Natural killer cell (primary cell): ENCODE measurements at regions not wholly inside any gene's neighbourhood (a gene's known extent, or its start where the extent isn't known, plus 50 kb on each side); places are given as distances from the start of the nearest gene placed in this dataset.

Experiments
- ATAC-seq, 3 donors: fragments of 150-1000 bp in 2 of 3; fragments of 200-7000 bp in 1 of 3; cut with Tn5 transposase; 1 replicate in 1 of 3; 2 replicates in 2 of 3; pipeline ENCODE4 v1.10.0; 2021; ENCODE audit warnings: mild to moderate bottlenecking in 2 of 3, moderate library complexity in 2 of 3
- DNase-seq, 2 donors: peaks; one replicate each; pipeline versions ENCODE4 v3.0.0 to v3.0.0-alpha.2; 2013 to 2021; ENCODE audit warnings: mixed read lengths in 1 of 2
- H3K27ac ChIP-seq: one replicate; pipeline ENCODE4 v1.5.1; 2013; ENCODE audit warnings: mild to moderate bottlenecking, low read length
- H3K27me3 ChIP-seq: one replicate; pipeline ENCODE4 v1.6.1; 2013; ENCODE audit warnings: low read length; ENCODE audit not compliant: control insufficient read depth, insufficient read depth
- H3K36me3 ChIP-seq: one replicate; pipeline ENCODE4 v1.6.1; 2013; ENCODE audit warnings: low read length; ENCODE audit not compliant: control insufficient read depth, insufficient read depth
- H3K4me1 ChIP-seq: one replicate; pipeline ENCODE4 v1.6.1; 2013; ENCODE audit warnings: low read length; ENCODE audit not compliant: control insufficient read depth, insufficient read depth
- H3K4me3 ChIP-seq: one replicate; pipeline ENCODE4 v1.5.1; 2013; ENCODE audit warnings: low read length
- H3K9me3 ChIP-seq: one replicate; pipeline ENCODE4 v1.6.1; 2013; ENCODE audit warnings: low read length; ENCODE audit not compliant: control insufficient read depth, insufficient read depth
- H3K27ac Mint-ChIP-seq, 2 donors: one replicate each; pipeline ENCODE4 v1.8.0; 2022; ENCODE audit warnings: mild to moderate bottlenecking in 2 of 2, mixed read lengths in 2 of 2, moderate library complexity in 1 of 2
- H3K27me3 Mint-ChIP-seq, 2 donors: one replicate each; pipeline ENCODE4 v1.8.0; 2022; ENCODE audit warnings: low read depth in 2 of 2, mixed read lengths in 2 of 2
- H3K36me3 Mint-ChIP-seq: one replicate; pipeline ENCODE4 v1.8.0; 2022; ENCODE audit warnings: mixed read lengths
- H3K4me1 Mint-ChIP-seq, 2 donors: one replicate each; pipeline ENCODE4 v1.8.0; 2022; ENCODE audit warnings: mixed read lengths in 2 of 2
- H3K4me3 Mint-ChIP-seq: one replicate; pipeline ENCODE4 v1.8.0; 2022; ENCODE audit warnings: mild to moderate bottlenecking, moderate library complexity, mixed read lengths
- H3K9me3 Mint-ChIP-seq, 2 donors: one replicate each; pipeline ENCODE4 v1.8.0; 2022; ENCODE audit warnings: mixed read lengths in 2 of 2
- WGBS: methylation state at CpG from one replicate; pipeline ENCODE4 v1.1.7; 2013; ENCODE audit warnings: missing lambda C conversion rate; ENCODE audit not compliant: insufficient coverage; 5-methylcytosine and 5-hydroxymethylcytosine counted together
- intact Hi-C: fragments of 100-400 bp; cut with micrococcal nuclease; formaldehyde crosslinking; loops from one replicate; pipeline ENCODE4 v1.14.2; 2022
- TF ChIP-seq, protein P1 (sequence below): fragments of 200-600 bp; IDR thresholded peaks from one replicate; pipeline ENCODE4 v1.8.0; 2022; ENCODE audit warnings: antibody characterized with exemption

DNA sequence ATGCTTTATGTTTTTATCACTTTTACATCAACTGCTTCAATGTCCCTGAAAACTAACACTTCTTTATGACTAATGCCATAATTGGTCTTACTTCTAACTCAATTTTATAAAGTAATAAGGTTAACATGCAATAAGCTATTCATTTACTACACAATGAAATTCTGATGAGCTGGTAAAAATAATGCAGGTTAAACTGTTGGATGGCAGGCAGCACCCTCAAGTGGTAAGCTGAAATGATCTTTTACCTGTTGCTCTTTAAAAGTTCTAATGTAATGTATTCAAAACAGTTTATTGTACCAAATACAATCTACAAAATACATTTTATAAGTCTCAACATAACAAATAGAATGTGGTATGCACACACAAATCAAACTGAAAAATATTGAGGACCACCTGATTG lies 1280.3 kb downstream of the CDH8 start:
- DNase-seq = no peak
- Histone ChIP-seq H3K36me3 (no peaks in the 10 kb centered on the region), H3K27ac (no peak overlapping the region), H3K4me1 (no peaks in the 10 kb centered on the region), H3K4me3 (no peak overlapping the region), H3K27me3 (no peaks in the 10 kb centered on the region), H3K9me3 (no peaks in the 10 kb centered on the region)
- H3K36me3 Mint-ChIP-seq = no peaks in the 10 kb centered on the region
- no peak overlapping the region for H3K27ac Mint-ChIP-seq
- no peak overlapping the region for H3K4me3 Mint-ChIP-seq
- TF ChIP-seq, protein P1, sequence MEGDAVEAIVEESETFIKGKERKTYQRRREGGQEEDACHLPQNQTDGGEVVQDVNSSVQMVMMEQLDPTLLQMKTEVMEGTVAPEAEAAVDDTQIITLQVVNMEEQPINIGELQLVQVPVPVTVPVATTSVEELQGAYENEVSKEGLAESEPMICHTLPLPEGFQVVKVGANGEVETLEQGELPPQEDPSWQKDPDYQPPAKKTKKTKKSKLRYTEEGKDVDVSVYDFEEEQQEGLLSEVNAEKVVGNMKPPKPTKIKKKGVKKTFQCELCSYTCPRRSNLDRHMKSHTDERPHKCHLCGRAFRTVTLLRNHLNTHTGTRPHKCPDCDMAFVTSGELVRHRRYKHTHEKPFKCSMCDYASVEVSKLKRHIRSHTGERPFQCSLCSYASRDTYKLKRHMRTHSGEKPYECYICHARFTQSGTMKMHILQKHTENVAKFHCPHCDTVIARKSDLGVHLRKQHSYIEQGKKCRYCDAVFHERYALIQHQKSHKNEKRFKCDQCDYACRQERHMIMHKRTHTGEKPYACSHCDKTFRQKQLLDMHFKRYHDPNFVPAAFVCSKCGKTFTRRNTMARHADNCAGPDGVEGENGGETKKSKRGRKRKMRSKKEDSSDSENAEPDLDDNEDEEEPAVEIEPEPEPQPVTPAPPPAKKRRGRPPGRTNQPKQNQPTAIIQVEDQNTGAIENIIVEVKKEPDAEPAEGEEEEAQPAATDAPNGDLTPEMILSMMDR = no peak
- H3K9me3 Mint-ChIP-seq = peaks cover 3 to 4% of the 10 kb centered on the region in 2 donors
- ATAC-seq = no peak
- intact Hi-C loops = no loop called here
- no peaks in the 10 kb centered on the region for H3K4me1 Mint-ChIP-seq
- no peaks in the 10 kb centered on the region for H3K27me3 Mint-ChIP-seq

DNA sequence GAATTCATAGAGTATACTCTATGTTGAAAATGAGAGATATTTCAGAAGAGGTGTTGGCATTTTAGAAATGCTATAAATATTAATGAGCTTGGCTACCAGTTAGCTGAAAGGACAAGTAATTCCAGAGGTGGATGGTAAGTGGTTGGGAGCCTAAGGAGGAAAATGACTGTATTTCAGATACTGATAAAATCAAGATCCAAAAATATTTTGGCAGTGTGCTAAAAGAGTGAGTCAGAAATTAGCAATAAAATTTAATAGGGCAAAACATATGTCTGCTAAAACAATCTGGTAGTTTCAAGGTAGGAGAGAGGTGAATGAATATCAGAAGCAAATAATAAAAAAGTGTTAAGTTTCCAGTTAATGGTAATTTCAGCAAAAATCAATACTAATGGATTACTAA lies 1287.9 kb downstream of the CDH8 start:
- Mint-ChIP-seq H3K27ac (no peak overlapping the region), H3K9me3 (peaks cover 17 to 27% of the 10 kb centered on the region in 2 donors), H3K4me3 (no peak overlapping the region), H3K36me3 (peaks cover 9% of the 10 kb centered on the region), H3K4me1 (no peaks in the 10 kb centered on the region), H3K27me3 (no peaks in the 10 kb centered on the region)
- TF ChIP-seq, protein P1 = no peak
- Histone ChIP-seq H3K4me1 (no peaks in the 10 kb centered on the region), H3K27ac (no peak overlapping the region), H3K9me3 (no peaks in the 10 kb centered on the region), H3K27me3 (no peaks in the 10 kb centered on the region), H3K36me3 (no peaks in the 10 kb centered on the region), H3K4me3 (no peak overlapping the region)
- DNase-seq (no peak), ATAC-seq (no peak)
- intact Hi-C loops = no loop called here

DNA sequence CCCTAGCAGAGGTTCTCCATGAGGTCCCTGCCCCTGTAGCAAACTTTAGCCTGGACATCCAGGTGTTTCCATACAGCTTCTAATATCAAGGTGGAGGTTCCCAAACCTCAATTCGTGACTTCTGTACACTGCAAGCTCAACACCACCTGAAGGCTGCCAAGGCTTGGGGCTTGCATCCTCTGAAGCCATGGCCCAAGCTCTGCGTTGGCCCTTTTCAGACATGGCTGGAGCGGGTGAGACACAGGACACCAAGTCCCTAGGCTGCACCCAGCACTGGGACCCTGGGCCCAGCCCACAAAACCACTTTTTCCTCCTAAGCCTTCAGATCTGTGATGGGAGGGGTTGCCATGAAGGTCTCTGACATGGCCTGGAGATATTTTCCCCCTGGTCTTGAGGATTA lies 1292.0 kb downstream of the CDH8 start:
- H3K27me3 Mint-ChIP-seq = no peaks in the 10 kb centered on the region
- Histone ChIP-seq H3K9me3 (peaks cover 7% of the 10 kb centered on the region), H3K27me3 (no peaks in the 10 kb centered on the region), H3K36me3 (no peaks in the 10 kb centered on the region), H3K4me3 (no peak overlapping the region), H3K4me1 (no peaks in the 10 kb centered on the region), H3K27ac (no peak overlapping the region)
- DNase-seq = no peak
- H3K27ac Mint-ChIP-seq = no peak overlapping the region
- H3K4me3 Mint-ChIP-seq = no peak overlapping the region
- TF ChIP-seq, protein P1 = no peak
- peaks cover 7% of the 10 kb centered on the region for H3K36me3 Mint-ChIP-seq
- 87% methylated on average over 3 of the region's 3 CpGs for WGBS
- H3K9me3 Mint-ChIP-seq = peaks cover 19 to 35% of the 10 kb centered on the region in 2 donors
- H3K4me1 Mint-ChIP-seq = no peaks in the 10 kb centered on the region
- intact Hi-C loops = no loop called here
- ATAC-seq = no peak

- TF ChIP-seq, protein P1 = no peak
- no peaks in the 10 kb centered on the region for H3K36me3 ChIP-seq
- Mint-ChIP-seq H3K27ac (no peak overlapping the region), H3K9me3 (peaks cover 15 to 26% of the 10 kb centered on the region in 2 donors), H3K36me3 (no peaks in the 10 kb centered on the region), H3K27me3 (no peaks in the 10 kb centered on the region), H3K4me1 (no peaks in the 10 kb centered on the region), H3K4me3 (no peak overlapping the region)
- ATAC-seq (no peak), DNase-seq (no peak)
- H3K4me1 ChIP-seq = no peaks in the 10 kb centered on the region
- no peaks in the 10 kb centered on the region for H3K27me3 ChIP-seq
- 94% methylated on average over 1 of the region's 1 CpG for WGBS
- H3K9me3 ChIP-seq = peaks cover 7% of the 10 kb centered on the region
- intact Hi-C loops = no loop called here
- no peak overlapping the region for H3K27ac ChIP-seq
- H3K4me3 ChIP-seq = no peak overlapping the region
These were observed 1294.4 kb downstream of the CDH8 start for GRCh38 chr16:60741810-60742209.
